H1 (cell line): ENCODE measurements at regions not wholly inside any gene's neighbourhood (a gene's known extent, or its start where the extent isn't known, plus 50 kb on each side); places are given as distances from the start of the nearest gene placed in this dataset.

Experiments
- CTCF ChIA-PET: fragments of 300-600 bp; sonication (Branson Sonifier 250); formaldehyde crosslinking; loops from one replicate; lab custom pipeline; 2021; ENCODE audit not compliant: partially characterized antibody; lab: Charles Lee
- POLR2A ChIA-PET: fragments of 300-600 bp; sonication (Branson Sonifier 250); formaldehyde crosslinking; loops from one replicate; lab custom pipeline; 2021; ENCODE audit warnings: inconsistent platforms; ENCODE audit not compliant: partially characterized antibody; lab: Charles Lee
- DNase-seq, 2 experiments: peaks; one replicate each; pipeline versions ENCODE4 v3.0.0 to v3.0.0-alpha.2; 2010 to 2022; ENCODE audit warnings: low spot score in 2 of 2, low read depth in 1 of 2, mixed read lengths in 1 of 2
- FAIRE-seq: peaks from 2 replicates; lab custom pipeline; 2011; peaks lifted over from hg19 to GRCh38; lab: Jason Lieb, UNC
- H2AFZ ChIP-seq: 2 replicates; pipeline ENCODE4 v1.8.1; 2012; ENCODE audit warnings: low read length, inconsistent platforms
- H2AK5ac ChIP-seq: 2 replicates; pipeline ENCODE4 v1.6.1; 2013; ENCODE audit warnings: low read depth, low read length
- H2BK120ac ChIP-seq: replicated peaks from 2 replicates; pipeline ENCODE3; 2013; ENCODE audit warnings: low read depth, low read length, inconsistent platforms
- H2BK12ac ChIP-seq: 2 replicates; pipeline ENCODE4 v1.6.1; 2013; ENCODE audit warnings: low read depth, low read length
- H2BK15ac ChIP-seq: 2 replicates; pipeline ENCODE4 v1.6.1; 2013; ENCODE audit warnings: low read length
- H2BK20ac ChIP-seq: 2 replicates; pipeline ENCODE4 v1.6.1; 2013; ENCODE audit warnings: low read length
- H2BK5ac ChIP-seq: 2 replicates; pipeline ENCODE4 v1.6.1; 2013; ENCODE audit warnings: low read depth, low read length
- H3K14ac ChIP-seq: 2 replicates; pipeline ENCODE4 v1.6.1; 2013; ENCODE audit warnings: inconsistent platforms; ENCODE audit not compliant: insufficient read length
- H3K18ac ChIP-seq: 2 replicates; pipeline ENCODE4 v1.6.1; 2013; ENCODE audit warnings: low read length; ENCODE audit errors: extremely low read depth
- H3K23ac ChIP-seq: 2 replicates; pipeline ENCODE4 v1.6.1; 2013; ENCODE audit warnings: inconsistent platforms; ENCODE audit not compliant: insufficient read length
- H3K23me2 ChIP-seq: 2 replicates; pipeline ENCODE4 v1.6.1; 2013; ENCODE audit warnings: low read depth, low read length
- H3K27ac ChIP-seq: 2 replicates; pipeline ENCODE4 v1.6.1; 2011; ENCODE audit warnings: low read depth, low read length, inconsistent platforms
- H3K27me3 ChIP-seq, 4 experiments: replicated peaks in 1 of 4; 1 replicate in 1 of 4; 2 replicates in 3 of 4; pipeline versions ENCODE4 v1.6.1 to v1.8.1; 2011 to 2013; ENCODE audit warnings: low read length in 3 of 4, mild to moderate bottlenecking in 3 of 4, inconsistent platforms in 2 of 4, mixed read lengths in 2 of 4, moderate library complexity in 1 of 4; ENCODE audit not compliant: control insufficient read depth in 3 of 4, insufficient read depth in 3 of 4; ENCODE audit errors: extremely low read depth in 1 of 4
- H3K36me3 ChIP-seq, 4 experiments: 2 replicates each; pipeline versions ENCODE4 v1.6.1 to v1.8.1; 2011 to 2013; ENCODE audit warnings: mild to moderate bottlenecking in 4 of 4, low read length in 3 of 4, moderate library complexity in 2 of 4, control low read depth in 1 of 4, inconsistent platforms in 1 of 4; ENCODE audit not compliant: insufficient read depth in 4 of 4, control insufficient read depth in 2 of 4
- H3K4ac ChIP-seq: replicated peaks from 2 replicates; pipeline ENCODE3; 2013; ENCODE audit warnings: low read length, low read depth, mixed read lengths, inconsistent platforms; ENCODE audit not compliant: insufficient read length
- H3K4me1 ChIP-seq, 4 experiments: replicated peaks in 1 of 4; 1 replicate in 1 of 4; 2 replicates in 3 of 4; pipeline versions ENCODE4 v1.6.1 to v1.8.1; 2011 to 2013; ENCODE audit warnings: low read length in 3 of 4, inconsistent platforms in 2 of 4, mixed read lengths in 1 of 4; ENCODE audit not compliant: insufficient read depth in 4 of 4, control insufficient read depth in 3 of 4
- H3K4me2 ChIP-seq, 2 experiments: 2 replicates each; pipeline versions ENCODE4 v1.6.1 to v1.8.1; 2011 to 2013; ENCODE audit warnings: low read depth in 2 of 2, low read length in 2 of 2, control low read depth in 1 of 2, inconsistent platforms in 1 of 2, mild to moderate bottlenecking in 1 of 2; ENCODE audit not compliant: insufficient read depth in 1 of 2
- H3K4me3 ChIP-seq, 4 experiments: fragments of 200-600, 300-600 bp in 1 of 4; sonication (generic), shearing (Covaris generic), sonication (Bioruptor Twin) in 1 of 4; 2 replicates each; pipeline versions ENCODE4 v1.5.1 to v1.8.1; 2011 to 2016; ENCODE audit warnings: low read length in 4 of 4, low read depth in 3 of 4, control low read depth in 2 of 4, inconsistent platforms in 2 of 4, mild to moderate bottlenecking in 2 of 4, mixed read lengths in 1 of 4, moderate library complexity in 1 of 4; ENCODE audit not compliant: insufficient read depth in 2 of 4; ENCODE audit errors: extremely low read depth in 1 of 4
- H3K56ac ChIP-seq: replicated peaks from 2 replicates; pipeline ENCODE3; 2013; ENCODE audit warnings: low read depth, mild to moderate bottlenecking, mixed read lengths, low read length, inconsistent platforms; ENCODE audit not compliant: insufficient read length
- H3K79me1 ChIP-seq: 2 replicates; pipeline ENCODE4 v1.6.1; 2013; ENCODE audit warnings: low read depth, low read length, control low read depth
- H3K79me2 ChIP-seq, 2 experiments: 2 replicates each; pipeline versions ENCODE4 v1.6.1 to v1.8.1; 2012 to 2013; ENCODE audit warnings: low read length in 2 of 2, mild to moderate bottlenecking in 2 of 2, inconsistent platforms in 1 of 2; ENCODE audit not compliant: insufficient read depth in 2 of 2, control insufficient read depth in 1 of 2
- H3K9ac ChIP-seq, 4 experiments: replicated peaks in 1 of 4; 1 replicate in 1 of 4; 2 replicates in 3 of 4; pipeline versions ENCODE4 v1.6.1 to v1.8.1; 2011 to 2013; ENCODE audit warnings: low read depth in 3 of 4, low read length in 3 of 4, control low read depth in 2 of 4, mild to moderate bottlenecking in 2 of 4, moderate library complexity in 2 of 4, inconsistent platforms in 1 of 4; ENCODE audit errors: extremely low read depth in 1 of 4
- H3K9me3 ChIP-seq, 2 experiments: 2 replicates each; pipeline versions ENCODE4 v1.6.1 to v1.8.1; 2012 to 2013; ENCODE audit warnings: mild to moderate bottlenecking in 2 of 2, moderate library complexity in 2 of 2, control low read depth in 1 of 2, inconsistent platforms in 1 of 2, low read depth in 1 of 2, low read length in 1 of 2, mixed read lengths in 1 of 2; ENCODE audit not compliant: insufficient read depth in 2 of 2
- H4K20me1 ChIP-seq, 2 experiments: replicated peaks in 1 of 2; 2 replicates each; pipeline versions ENCODE3 to v1.8.1; 2011 to 2013; ENCODE audit warnings: inconsistent platforms in 2 of 2, low read length in 2 of 2, mild to moderate bottlenecking in 1 of 2; ENCODE audit not compliant: insufficient read depth in 2 of 2, control insufficient read depth in 1 of 2
- H4K5ac ChIP-seq: 2 replicates; pipeline ENCODE4 v1.6.1; 2013; ENCODE audit warnings: low read length, low read depth, mixed read lengths, inconsistent platforms; ENCODE audit not compliant: insufficient read length
- H4K8ac ChIP-seq: 2 replicates; pipeline ENCODE4 v1.8.0; 2013; ENCODE audit warnings: mild to moderate bottlenecking, moderate library complexity, low read length, inconsistent platforms; ENCODE audit not compliant: insufficient read depth; ENCODE audit errors: extremely low read depth
- H4K91ac ChIP-seq: replicated peaks from 2 replicates; pipeline ENCODE3; 2013; ENCODE audit warnings: low read length, mixed read lengths, inconsistent platforms; ENCODE audit not compliant: insufficient read length
- BACH1 ChIP-seq: IDR thresholded peaks from 2 replicates; pipeline ENCODE4 v1.6.1; 2012; ENCODE audit warnings: low read length, improper control_type of control experiment
- GTF2F1 ChIP-seq: IDR thresholded peaks from 2 replicates; pipeline ENCODE4 v1.6.1; 2012; ENCODE audit warnings: low read depth, low read length, improper control_type of control experiment, borderline replicate concordance
- HDAC2 ChIP-seq, 2 experiments: fragments of 300-600 bp in 1 of 2; sonication (generic) in 1 of 2; IDR thresholded peaks; 2 replicates each; pipeline ENCODE4 v1.6.1; 2011 to 2012; ENCODE audit warnings: low read depth in 2 of 2, low read length in 2 of 2, mild to moderate bottlenecking in 2 of 2, moderate library complexity in 2 of 2, borderline replicate concordance in 1 of 2, inconsistent platforms in 1 of 2
- POLR2AphosphoS5 ChIP-seq: IDR thresholded peaks from 2 replicates; pipeline ENCODE4 v1.6.1; 2011; ENCODE audit warnings: low read depth, low read length
- POU5F1 ChIP-seq: IDR thresholded peaks from 2 replicates; pipeline ENCODE4 v1.6.1; 2011; ENCODE audit warnings: low read depth, mild to moderate bottlenecking, low read length, moderate library complexity
- TCF12 ChIP-seq: IDR thresholded peaks from 2 replicates; pipeline ENCODE4 v1.6.1; 2011; ENCODE audit warnings: low read depth, mild to moderate bottlenecking, low read length
- WGBS, 2 experiments: shearing (Covaris generic) in 1 of 2; methylation state at CpG; one replicate each; pipeline versions ENCODE4 v1.1.6 to v1.1.7; 2013 to 2015; ENCODE audit warnings: low lambda C conversion rate in 2 of 2, mixed read lengths in 2 of 2, inconsistent platforms in 1 of 2, low coverage in 1 of 2, missing lambda C conversion rate in 1 of 2; ENCODE audit not compliant: insufficient replicate concordance in 2 of 2, insufficient coverage in 1 of 2, insufficient read length in 1 of 2; ENCODE audit errors: extremely low coverage in 1 of 2, missing lambda C conversion rate in 1 of 2; 5-methylcytosine and 5-hydroxymethylcytosine counted together
- TF ChIP-seq, protein P1 (sequence below): IDR thresholded peaks from 2 replicates; pipeline ENCODE4 v1.6.1; 2011; ENCODE audit warnings: low read length, improper control_type of control experiment

DNA sequence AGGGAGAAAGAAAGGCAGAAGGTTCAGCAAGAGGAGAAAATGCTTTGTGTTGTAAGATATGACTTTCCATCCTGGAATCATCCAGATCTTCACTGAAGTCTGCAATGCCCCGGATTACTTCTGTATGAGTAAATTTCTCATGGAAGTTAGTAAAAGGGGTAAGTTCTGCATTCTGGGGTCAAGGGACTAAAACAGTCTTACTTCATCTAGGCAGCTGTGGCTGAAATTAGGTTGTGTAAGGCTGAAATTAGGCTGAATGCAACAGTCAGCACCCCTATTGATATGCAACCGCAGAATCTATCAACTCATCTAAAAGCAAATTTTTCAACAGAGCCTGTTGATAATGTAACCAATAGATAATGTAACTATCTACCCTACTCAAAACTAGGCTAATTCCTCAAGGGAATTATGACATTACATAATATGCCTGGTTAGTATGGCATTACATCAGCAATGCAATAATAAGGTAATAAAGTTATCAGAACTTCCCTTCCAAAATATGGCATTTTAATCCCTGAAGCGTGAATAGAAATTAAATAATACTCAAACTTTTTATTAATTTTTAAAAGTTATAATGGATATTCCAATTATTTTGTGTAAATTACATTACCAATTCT lies 671.7 kb upstream of the CITED2 start:
- no peak overlapping the region for H3K9ac ChIP-seq
- H3K4me1 ChIP-seq = peaks cover 1 to 12% (median 12%) of the 10 kb centered on the region in 4 experiments; a peak in 4 of 7 replicates
- no peaks in the 10 kb centered on the region for H3K36me3 ChIP-seq
- no peak overlapping the region for H2BK5ac ChIP-seq
- H3K23me2 ChIP-seq = 0 out of 2 replicates have a peak, but pooled peaks cover 2% of the 10 kb centered on the region
- no peaks in the 10 kb centered on the region for H3K27me3 ChIP-seq
- no peaks in the 10 kb centered on the region for H3K79me1 ChIP-seq
- no peak overlapping the region for H2BK120ac ChIP-seq
- H4K91ac ChIP-seq = no peak overlapping the region
- H3K23ac ChIP-seq = no peak overlapping the region
- POLR2A ChIA-PET = no interaction called here
- FAIRE-seq (no peak), DNase-seq (no peak)
- no peak overlapping the region for H3K56ac ChIP-seq
- H4K20me1 ChIP-seq = no peaks in the 10 kb centered on the region
- TF ChIP-seq POU5F1 (no peak), HDAC2 (IDR thresholded peaks at IDR 0.05; ENCODE audit: borderline replicate concordance in 1 of 2, low read depth in 2 of 2, low read length in 2 of 2) (no peak), GTF2F1 (no peak), POLR2AphosphoS5 (no peak), BACH1 (no peak), TCF12 (no peak)
- TF ChIP-seq, protein P1, sequence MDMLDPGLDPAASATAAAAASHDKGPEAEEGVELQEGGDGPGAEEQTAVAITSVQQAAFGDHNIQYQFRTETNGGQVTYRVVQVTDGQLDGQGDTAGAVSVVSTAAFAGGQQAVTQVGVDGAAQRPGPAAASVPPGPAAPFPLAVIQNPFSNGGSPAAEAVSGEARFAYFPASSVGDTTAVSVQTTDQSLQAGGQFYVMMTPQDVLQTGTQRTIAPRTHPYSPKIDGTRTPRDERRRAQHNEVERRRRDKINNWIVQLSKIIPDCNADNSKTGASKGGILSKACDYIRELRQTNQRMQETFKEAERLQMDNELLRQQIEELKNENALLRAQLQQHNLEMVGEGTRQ = no peak
- no peak overlapping the region for H3K14ac ChIP-seq
- no peaks in the 10 kb centered on the region for H3K79me2 ChIP-seq
- H2BK15ac ChIP-seq = no peak overlapping the region
- no peak overlapping the region for H3K4ac ChIP-seq
- no peak overlapping the region for H3K4me3 ChIP-seq
- no peaks in the 10 kb centered on the region for H3K9me3 ChIP-seq
- no peak overlapping the region for H3K27ac ChIP-seq
- H3K18ac ChIP-seq = no peak overlapping the region
- WGBS, 2 experiments = 90% methylated on average over 3 of the region's 3 CpGs; no CpG with 5 or more reads in 1 of the 2 experiments
- H2BK20ac ChIP-seq = no peak overlapping the region
- no peak overlapping the region for H4K8ac ChIP-seq
- CTCF ChIA-PET = no interaction called here
- H2BK12ac ChIP-seq = no peak overlapping the region
- no peak overlapping the region for H2AK5ac ChIP-seq
- no peak overlapping the region for H4K5ac ChIP-seq
- no peak overlapping the region for H3K4me2 ChIP-seq
- H2AFZ ChIP-seq = no peak overlapping the region
